Thyroid gland (tissue), 4 donors: ENCODE measurements at regions not wholly inside any gene's neighbourhood (a gene's known extent, or its start where the extent isn't known, plus 50 kb on each side); places are given as distances from the start of the nearest gene placed in this dataset.

Source experiments
- CTCF ChIP-seq, 6 experiments: fragments of 200-600 bp in 3 of 6; fragments of 450-650 bp in 3 of 6; sonication (generic) in 3 of 6; IDR thresholded peaks; one replicate each; pipeline ENCODE4 v1.5.1; 2016 to 2019; ENCODE audit warnings: antibody characterized with exemption in 6 of 6, mild to moderate bottlenecking in 2 of 6, inconsistent platforms in 1 of 6, moderate library complexity in 1 of 6
- POLR2A ChIP-seq, 2 donors: fragments of 450-650 bp; IDR thresholded peaks; one replicate each; pipeline ENCODE4 v1.6.1; 2017; ENCODE audit warnings: antibody characterized with exemption in 2 of 2, mild to moderate bottlenecking in 2 of 2, moderate library complexity in 1 of 2

GRCh38 chr12:124080649-124081048 lies 107.6 kb downstream of the ZNF664 start:
- TF ChIP-seq CTCF (IDR thresholded peaks at IDR 0.05) (no peak), POLR2A (IDR thresholded peaks at IDR 0.05) (no peak)
